NCI-H2107 treated with DMSO at 0.1 percent for 48 hours (cell line): ENCODE measurements at regions not wholly inside any gene's neighbourhood (a gene's known extent, or its start where the extent isn't known, plus 50 kb on each side); places are given as distances from the start of the nearest gene placed in this dataset.

ENCODE experiments used
- DNase-seq: peaks from one replicate; lab custom pipeline; 2025; ENCODE audit not compliant: unreplicated experiment; lab: John Stamatoyannopoulos, UW

DNA sequence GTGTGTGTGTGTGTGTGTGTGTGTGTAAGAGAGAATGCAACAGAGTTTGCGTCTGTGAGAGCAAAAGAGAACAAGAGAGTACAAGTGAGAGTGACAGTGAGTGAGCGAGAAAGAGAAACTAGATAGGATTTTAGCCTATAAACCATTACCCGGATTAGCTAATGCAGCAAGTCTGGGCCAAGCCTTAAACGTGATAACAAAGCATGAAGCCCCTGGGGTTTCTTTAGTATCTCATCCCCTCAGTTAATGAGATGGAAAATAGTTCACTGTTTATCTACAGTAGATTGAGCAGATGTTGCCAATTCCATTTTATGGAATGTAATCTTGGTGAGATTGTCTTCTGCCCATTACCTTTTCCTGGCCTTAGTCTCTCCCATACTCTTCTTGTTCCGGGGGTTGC lies 114.5 kb downstream of the MAT2B start:
- no peak for DNase-seq

DNA sequence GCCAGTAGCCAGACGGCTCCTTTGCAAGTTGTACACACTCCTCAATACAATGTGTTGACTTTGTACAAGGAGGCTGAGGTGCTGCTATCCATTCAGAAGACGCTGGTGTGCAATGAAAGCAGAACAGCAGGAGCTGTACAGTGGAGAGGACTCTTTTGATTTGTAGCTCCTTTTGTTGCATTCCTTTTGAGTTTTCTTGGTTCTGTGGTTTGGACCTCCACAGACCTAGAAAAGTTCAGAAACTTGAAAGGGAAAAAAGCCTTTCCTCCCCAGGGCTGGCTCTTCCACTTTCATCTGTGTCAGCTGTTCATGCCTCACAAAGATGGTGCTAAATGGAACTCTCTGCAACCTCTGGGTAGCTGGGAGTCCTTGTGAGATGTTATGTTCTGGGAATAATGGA lies 117.4 kb downstream of the MAT2B start:
- DNase-seq = no peak

DNA sequence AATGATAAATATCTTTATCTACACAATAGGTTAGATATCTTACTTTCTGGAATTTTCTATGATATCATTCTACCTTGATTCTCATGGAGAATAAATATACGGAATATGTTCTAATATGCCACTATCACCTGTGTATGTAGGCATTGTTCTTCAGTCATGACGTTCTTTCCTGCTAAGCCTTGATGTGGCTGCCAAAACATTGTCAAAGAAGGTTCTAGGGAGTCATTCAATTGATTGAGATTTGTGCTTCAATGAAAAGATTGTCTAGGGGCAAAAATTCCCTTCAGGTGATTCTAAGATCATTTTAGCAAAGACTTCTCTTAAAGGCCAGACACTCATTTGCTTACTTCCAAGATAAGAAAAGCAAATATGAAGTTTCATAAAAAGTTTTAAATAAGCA lies 118.1 kb downstream of the MAT2B start:
- no peak for DNase-seq

DNA sequence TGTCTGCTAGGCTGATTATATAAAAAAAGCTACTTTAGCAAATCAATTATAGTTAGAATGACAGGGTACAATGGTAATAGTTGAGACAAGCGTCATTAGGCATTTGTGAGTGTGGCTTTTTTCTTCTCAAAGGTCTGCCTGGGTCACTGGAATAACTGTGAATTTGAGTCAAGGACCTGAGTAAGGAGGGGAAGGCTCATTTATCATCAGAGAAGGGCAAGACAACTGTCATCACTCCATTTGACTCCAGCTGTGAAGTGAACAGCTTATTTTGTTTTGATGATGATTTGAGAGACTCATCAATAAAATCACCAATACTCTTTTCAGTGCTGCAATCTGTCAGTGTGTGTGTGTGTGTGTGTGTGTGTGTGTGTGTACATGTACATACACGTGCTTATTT lies 118.6 kb downstream of the MAT2B start:
- DNase-seq = no peak

DNA sequence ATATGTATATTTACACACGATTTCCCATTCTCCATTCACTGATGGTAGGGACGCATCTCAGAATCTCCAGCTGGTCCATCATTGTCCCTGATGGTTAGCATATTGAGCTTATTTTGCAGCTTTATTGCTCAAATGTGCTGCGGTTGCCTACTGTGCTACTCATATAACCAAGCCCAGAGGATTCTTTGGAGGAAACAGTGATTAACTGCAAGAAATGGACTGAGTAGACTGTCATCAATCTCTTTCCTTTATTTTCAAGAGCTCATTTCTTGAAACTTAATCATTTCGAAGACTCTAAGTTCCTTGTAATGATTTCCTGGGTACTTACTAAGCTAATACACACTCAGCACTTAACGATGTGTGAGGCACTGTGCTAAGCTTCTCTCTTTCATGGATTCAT lies 119.0 kb downstream of the MAT2B start:
- no peak for DNase-seq

DNA sequence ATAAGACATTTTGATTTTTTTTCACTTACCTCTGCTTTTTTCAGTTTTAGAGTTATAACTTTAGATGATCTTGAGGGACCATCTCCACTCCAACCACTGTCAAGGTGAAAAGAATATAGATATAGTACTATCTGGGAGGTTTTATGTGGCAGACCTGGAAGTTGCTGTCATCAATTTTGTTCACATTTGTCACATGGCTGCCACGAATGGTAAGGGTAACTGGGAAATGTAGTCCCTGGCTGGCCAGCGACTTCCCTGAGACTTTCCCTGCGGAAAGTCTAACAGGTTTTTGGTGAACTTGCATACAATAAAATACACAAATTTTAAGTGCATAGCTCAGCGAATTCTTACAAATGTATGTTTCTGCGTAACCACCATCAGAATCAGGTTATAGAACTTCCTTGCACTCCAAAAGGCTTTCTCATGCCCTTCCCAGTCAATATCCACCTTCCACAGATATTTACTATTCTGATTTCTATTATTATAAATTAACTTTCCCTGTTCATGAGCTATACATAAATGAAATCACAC lies 121.5 kb downstream of the MAT2B start:
- no peak for DNase-seq

DNA sequence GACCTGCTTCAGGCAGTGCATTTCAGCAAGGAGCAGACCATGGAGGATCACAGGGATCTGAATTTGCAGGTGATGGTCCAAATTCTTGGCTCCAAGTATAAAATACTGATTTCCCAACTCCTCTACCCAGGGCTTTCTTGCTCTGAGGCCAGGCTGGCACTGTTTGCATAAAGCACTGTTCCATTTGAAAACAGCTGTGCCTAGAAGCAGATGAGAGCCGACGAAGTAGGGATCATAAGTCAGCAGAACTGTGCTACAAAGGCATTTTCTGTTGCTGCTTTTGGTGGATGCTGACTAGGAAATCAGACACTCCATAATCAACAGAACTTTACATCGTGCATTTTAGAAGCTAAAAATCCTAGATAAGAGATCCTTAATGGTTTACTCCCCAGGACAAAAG lies 126.4 kb downstream of the MAT2B start:
- no peak for DNase-seq

DNA sequence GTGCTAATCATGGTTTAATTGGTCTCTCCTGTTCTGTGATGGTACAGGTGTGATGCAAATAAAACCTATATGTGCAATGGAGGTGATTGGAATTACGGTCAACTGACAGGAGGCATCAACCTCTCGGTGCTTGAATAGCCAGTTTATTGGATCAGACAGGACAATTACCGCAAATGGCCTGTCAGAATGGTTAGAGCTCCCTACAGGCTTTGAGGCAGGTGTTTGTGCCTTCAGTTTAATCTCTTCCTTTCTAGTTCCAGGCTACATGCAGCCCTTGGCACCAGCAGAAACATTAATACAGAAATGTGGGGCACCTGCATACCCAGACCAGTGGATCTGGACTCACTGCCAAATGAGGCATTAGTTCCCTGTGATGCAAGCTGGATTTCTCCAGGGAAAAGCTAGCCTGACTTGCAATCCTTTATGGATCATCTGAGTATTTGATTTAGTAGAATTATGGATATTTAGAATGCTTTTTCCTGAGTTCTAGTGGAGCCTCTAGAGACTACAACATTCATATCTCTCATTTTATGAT lies 128.6 kb downstream of the MAT2B start:
- no peak for DNase-seq

DNA sequence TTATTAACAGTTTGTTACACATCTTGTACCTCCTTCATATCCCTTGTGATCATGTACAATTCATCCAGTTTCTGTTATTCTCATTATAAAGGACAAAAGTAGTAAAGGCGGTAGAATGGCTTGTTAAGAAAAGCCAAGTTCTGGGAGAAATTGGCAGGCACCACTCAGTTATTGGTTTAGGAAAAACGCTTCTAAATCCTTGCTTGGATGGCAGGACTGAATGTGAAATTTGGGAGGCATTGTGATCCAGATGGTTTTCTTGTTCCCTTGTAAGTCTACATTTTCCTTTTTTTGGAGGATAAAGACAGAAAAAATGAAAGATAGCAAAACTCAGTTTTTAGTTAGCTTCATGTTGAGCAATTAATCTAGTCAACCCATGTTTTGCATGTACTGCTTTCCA lies 130.2 kb downstream of the MAT2B start:
- no peak for DNase-seq

DNA sequence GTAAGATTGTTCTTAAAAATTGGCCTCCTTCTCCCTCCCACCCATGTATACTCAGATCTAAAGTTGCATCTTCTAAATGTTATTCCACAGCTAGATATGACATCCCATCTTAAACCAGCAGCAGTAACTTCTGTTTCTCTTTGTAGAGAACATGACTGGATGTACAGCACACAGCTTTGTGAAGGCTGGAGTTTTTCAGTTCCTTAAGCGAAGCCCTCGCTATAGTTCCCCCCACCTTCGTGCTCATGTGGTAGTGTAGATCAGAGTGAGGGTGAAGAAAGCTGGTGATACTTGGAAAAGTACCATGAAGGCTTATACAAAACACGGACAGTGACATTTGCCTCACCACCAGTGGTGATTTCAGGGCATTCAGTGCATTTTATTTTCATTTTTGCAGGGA lies 137.5 kb downstream of the MAT2B start:
- DNase-seq = no peak

DNA sequence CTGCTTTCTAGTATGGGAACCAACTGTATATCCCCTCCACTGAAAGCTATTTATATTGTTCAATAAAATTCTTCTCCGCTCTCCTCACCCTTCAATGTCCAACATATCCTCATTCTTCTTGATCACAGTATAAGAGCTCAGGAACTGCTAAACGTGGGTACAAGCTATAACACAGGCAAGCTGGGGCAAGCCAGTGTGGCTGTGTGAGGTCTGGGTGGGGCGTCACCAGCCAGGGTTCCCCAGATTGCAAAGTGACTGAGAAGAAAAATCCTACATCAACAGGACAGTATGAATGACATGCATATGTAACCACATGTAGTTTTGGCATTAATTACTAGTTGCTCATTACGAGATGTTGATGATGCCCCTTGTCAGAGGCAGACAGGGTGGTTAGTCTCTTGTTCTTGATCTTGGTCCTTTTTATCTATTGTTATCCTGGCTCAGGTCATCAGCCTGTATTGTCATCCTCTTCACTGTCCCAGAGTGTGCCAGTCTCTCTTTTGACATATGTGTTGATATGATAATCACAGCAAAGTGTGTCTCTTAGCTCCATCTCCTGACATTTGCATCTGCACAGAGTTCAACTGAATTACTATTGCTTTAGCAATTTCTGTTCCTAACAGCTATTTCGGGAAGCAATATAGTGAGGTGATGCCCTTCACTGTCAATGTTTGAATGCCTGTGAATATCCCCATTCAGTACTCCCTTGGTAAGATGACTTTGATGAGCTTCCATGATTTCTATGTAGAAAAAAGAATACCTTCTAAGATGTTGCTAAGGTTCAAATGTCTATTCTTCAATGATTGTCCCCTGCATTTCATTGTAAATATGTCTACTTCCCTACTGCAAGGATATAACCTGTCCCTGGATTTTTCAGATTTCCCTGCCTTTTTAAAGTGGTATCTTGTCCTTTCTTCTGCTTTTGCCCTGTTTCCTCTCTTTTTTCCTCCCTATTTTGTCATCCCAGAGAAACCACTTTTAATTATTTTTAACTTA lies 140.3 kb downstream of the MAT2B start:
- no peak for DNase-seq

DNA sequence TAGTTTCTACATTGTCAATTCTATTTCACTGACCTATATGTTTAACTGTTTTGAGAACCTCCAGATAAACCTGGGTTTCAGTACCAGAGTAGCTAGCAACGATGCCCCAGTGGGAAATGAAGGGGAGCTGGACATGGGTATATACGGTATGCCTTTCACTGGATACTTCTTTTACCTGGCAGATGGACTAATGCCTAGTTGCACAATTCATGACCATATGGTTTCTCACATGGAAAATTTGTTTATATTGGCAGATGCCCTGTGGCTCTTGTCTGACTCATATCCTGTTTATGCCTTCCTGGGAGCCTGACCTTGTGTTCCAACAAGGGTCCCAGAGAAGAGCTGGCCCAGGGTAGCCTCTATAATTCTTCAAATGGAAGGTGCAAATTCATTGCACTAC lies 144.1 kb downstream of the MAT2B start:
- no peak for DNase-seq

DNA sequence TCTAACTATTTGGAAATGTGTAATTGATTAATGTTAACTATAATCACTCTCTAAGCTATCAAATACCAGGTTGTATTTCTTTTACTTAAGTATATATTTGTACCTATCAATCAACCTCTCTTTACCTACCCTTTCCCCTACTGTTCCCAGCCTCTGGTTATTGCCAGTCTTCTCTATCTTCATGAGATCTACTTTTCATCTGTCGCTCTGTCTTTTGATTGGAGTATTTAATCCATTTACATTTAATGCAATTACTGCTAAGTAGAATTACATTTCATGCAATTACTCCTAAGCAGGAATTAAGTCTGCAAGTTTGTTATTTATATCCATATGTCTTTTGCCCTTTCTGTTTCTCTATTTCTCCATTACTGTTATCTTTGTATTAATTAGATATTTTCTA lies 148.1 kb downstream of the MAT2B start:
- no peak for DNase-seq

DNA sequence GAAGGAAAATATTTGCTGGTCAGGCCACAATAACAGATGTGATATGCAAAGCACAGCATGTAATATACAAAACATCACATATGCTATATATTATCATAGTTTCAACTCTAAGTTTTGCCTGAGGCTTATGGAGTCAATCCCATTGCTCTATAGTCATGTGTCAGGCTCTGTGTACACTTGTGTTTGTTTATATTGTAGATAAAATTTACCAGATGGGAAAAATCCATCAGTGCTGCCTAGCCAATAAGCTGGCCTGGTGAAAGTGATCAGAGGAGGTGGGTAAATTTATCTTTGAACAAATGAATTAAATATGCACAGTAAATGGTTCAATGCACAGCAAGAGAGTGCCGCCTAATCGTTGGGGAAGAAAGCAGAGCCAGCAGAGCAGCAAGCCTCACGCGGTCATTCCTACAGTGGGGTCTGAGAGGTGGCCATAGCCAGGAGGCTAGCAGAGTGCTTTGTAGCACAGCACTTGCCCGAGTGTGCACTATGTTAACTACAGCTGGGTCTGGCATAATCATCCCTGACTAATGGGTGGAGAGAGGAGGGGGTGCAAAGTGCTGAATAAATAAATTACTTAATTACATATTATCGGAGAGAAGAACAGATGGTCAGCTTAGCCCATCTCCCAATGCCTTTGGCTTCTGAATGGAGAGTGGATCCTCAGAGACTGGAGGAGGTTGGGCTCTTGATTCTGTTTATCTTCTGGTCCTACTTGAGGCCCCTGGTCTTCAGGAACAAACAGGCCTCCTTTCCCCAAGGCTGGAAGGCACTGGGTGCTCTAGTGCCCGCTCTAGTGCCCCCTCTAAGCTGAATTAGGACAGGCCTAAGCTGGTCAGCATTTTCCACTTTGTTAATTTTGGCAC lies 153.5 kb downstream of the MAT2B start:
- no peak for DNase-seq

DNA sequence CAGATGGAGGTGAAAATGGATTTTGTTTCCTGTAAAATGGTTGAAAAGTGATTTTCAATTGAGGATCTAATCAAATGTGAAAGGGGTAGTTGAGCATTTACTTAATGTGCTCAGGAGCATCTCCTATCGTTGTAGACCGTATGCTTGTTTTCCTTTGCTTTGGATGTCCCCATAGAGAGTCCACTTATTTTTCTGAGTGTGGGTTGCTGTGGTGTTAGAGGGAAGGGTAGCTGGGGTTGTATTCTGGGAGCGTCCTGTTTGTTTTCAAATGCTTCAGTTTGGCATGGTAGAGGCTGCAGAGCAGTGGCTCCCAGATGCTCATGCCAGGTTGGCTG lies 154.1 kb downstream of the MAT2B start:
- DNase-seq = no peak

DNA sequence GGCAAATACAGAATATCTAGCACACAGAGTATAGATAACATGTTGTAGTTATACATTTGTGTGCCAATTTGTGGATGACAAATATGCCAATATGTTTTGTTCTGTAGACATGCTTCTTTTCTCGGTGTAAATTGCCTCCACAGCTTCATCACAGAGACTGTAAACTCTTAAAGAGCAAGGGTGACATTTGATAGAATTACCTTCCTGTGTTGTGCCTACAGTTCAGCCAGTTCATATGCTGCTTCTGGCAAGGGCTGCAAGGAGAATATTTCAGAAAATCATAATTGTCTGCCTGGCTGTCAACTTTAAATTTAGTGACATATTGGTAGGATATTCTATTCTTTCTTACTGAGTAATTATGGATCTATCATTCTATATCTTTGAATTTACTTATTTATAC lies 155.1 kb downstream of the MAT2B start:
- DNase-seq = no peak

DNA sequence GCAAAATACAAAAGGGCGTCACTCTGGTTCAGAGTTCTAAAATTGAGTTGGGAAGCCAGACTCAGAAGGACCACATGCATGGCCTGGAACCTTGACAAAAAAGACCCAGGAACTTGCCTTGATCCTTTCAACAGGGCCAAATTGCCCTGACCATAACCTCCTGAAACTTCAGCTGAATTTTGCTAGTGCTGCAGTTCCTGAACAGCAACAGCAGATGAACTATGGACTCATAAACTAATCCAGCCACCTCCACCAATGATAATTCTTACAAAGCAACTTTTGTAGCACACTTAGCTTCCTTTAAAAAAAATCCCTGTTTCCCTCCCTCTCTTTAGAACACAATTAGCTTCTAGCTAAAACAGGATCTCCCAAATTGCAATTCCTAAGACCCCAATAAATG lies 155.9 kb downstream of the MAT2B start:
- no peak for DNase-seq

DNA sequence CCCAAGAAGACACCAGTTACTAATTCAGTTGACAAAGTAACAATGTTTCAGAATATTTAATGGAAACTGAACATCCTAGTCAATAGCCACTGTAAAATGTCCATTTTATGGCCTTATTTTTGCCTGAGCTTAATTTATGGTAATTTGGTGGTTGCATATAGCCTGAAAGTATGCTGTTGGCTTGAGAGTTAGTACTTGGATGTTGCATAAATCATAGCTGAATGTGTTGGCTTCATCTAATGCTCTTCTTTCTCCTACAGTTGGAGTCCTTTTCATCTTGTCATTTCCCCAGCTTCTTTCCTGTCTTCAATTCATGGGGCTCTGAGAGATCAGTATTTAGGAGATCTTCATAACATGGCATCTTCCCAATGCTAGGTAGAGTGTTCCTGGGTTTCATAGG lies 164.6 kb downstream of the MAT2B start:
- DNase-seq = no peak

DNA sequence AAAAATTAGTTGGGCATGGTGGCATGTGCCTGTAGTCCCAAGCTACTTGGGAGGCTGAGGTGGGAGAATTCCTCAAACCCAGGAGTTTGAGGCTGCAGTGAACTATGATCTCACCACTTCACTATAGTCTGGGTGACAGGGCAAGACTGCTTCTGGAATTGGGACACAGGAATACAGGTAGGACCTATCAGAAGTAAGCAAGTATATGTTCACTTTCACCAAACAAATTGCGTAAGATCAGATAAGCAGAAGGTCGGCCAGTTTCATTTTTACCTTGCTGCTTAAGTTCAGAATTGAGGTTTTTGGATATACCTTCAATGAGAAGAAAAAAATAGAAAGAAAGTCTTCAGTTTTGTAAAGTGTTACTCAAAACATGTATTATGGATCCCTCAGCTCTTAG lies 171.7 kb downstream of the MAT2B start:
- DNase-seq = no peak

DNA sequence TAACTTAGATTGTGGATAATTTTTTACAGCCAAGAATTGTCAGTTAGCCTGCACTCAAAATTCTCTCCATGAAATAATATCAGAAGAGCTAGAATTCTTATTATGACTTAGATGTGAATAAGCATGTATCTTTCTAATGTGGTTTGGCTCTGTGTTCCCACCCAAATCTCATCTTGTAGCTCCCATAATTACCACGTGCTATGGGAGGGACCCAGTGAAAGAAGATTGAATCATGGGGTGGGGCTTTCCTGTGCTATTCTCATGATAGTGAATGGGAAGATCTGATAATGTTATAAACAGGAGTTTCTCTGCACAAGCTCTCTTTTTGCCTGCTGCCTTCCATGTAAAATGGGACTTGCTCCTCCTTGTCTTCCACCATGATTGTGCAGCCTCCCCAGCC lies 176.8 kb downstream of the MAT2B start:
- DNase-seq = no peak

DNA sequence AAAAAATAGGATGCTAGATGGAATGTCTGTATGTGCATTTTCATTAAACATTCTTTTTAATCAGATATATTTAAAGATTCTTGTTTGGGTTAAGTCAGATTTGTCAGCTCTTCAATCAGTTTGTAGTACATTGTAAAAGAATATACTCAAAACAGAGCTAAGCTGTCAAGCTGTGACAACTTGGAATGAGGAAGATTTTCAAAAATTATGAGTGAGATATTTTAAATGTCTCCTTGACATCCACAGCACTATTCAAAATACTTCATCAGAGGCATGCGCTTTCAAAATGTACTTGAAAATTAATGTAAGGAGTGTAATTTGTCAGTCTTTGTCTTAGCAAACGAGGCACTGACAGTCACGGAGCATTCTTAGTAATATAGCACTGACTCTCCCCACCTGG lies 182.0 kb downstream of the MAT2B start:
- no peak for DNase-seq

DNA sequence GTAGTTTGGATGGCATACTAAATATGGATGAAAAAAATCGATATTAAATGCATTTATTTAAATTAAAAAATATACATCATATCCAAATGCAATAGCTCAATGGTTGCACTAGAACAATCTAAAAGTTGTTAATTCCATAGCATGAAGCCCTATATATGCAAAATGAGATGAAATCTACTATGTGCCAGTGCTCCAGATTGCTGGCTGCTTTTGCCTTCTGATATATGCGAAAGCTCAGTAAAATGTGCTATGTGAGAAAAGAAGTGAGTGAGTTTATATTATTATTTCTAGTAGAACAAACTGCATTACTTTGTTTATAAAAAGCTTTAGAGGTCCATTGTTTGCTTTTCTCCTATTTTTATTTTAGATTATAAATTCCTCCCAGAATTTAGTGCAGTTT lies 186.7 kb downstream of the MAT2B start:
- no peak for DNase-seq
